Fibroblast of skin of back (primary cell): ENCODE measurements at regions not wholly inside any gene's neighbourhood (a gene's known extent, or its start where the extent isn't known, plus 50 kb on each side); places are given as distances from the start of the nearest gene placed in this dataset.

ENCODE experiments used
- DNase-seq: peaks from one replicate; pipeline ENCODE4 v3.0.0-alpha.2; 2013

DNA sequence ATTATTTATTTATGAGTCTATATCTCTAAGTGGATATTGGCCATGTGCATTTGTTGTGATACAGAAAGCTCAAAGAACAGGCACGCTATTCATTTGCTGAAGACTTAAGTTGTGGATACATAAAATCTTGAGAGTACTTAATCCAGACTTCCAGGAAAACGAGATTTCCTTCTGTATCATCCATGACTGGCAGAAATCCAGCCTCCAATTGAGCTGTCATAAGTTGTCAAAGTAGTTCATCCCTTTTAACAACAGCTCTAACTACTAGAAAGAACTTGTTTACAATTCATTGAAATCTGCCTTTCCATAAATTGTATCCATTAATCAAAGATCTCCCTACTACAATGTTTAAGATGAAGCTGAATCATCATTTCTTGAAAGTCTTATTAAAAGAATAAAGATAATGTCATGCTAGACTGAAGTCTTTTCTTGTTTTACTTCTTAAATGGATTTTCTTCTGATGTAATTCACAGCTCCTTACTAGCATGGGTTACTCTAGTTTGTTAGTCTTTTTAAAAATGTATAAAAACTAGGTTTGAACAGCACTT is 447.3 kb upstream of the CITED2 start:
- DNase-seq = no peak

DNA sequence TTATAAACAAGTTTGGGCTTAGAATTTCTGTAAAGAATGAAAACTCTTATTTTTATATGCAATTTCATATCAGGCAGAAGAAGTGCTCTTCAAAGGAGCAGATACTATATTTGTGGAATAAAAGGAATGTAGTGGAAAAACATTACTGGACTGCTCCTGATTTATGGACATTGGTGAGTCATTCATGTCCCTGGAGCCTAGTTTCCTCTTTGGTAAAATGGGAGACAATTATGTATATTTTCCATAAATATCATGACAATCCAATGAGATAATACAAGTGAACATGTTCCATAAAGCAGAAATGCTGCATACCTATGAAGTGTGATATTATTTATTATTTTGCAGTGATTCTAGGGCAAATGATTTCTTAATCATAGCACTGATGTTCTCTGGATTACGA is 445.8 kb upstream of the CITED2 start:
- peak; percentile 96 for DNase-seq

DNA sequence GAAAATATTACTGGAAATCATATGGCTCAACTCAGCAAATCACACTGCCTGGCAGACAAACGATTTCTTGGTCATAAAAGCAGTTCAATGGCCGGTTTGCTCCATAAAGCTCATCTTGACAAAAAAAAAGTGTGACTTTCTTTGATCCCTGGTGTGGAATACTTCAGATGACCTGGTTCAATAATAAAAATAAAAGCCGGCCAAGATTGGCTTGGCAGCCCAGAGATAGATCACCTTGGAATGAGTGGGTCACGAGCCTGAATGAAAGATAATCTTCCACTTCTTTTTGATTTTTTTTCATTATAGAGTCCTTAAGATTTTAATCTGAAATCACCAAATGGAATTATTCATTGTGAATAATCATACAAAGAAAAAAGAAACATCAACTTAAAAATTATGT is 445.3 kb upstream of the CITED2 start:
- DNase-seq = no peak

DNA sequence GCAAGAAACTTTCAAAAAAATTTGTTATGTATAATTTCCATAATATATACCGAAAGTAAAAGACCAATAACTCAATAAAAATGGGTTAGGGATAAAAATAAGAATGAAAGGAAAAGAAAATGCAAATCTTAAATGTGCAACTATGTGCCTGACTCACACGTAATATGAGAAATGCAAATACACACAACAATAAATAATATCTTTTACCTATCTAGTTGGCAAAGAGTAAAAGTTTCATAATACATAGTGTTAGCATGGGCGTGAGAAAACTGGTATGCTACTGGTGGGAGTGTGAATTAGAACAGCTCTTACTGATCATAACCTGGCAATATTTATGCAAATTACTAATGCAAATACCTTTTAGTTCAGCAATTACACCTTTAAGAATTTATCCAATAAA is 438.5 kb upstream of the CITED2 start:
- no peak for DNase-seq

DNA sequence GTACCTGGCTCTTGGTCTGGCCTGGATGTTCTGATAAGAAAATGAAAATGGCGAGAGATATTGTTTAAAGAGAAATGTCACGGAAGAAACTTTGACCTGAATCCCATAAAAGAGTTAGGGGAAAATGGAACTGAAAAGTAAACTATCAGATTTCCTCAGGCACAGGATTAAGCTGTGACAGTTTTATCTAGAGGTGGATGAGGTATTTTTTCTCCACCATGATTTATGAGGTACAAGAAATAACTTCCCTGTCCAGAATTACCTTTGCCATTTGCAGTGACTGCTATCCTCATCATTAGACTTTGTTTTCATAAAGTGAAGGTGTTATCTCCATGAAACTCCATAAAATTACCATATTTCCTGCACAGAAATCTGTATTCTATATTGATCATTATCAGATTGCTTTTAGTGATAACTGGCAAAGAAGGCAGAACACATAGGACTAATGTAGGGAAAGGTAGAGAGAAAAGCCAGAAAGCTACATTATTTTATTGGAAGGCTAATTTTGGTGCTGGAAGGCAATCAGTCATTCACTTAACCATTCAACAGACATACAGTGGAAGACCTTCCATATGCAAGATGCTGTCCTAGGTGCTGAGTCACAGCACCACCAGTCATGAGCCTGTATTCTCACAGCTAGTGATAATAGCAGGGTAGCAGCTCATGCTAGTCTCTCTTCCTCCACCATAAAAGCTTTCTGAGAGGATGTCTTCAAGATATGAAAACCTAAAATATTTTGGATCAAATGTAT is 427.3 kb upstream of the CITED2 start:
- DNase-seq = peak; percentile 42

DNA sequence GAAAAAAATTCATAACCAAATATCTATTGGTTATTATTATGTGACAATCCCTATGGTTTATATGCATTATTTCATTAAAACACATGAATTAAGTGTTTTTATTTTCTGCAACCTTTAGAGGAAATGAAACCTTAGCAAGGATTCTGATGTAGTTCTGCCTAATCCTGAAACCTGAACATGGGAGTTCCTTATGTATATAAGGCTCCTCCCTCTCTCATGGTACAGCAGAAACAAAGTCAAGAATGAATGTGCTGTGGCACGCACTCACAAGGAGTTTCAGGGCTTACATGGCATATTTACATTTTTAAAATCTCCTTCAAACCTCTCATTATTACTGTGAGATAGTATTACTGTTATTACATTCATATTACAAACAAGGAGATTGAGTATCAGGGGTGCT is 426.4 kb upstream of the CITED2 start:
- no peak for DNase-seq

DNA sequence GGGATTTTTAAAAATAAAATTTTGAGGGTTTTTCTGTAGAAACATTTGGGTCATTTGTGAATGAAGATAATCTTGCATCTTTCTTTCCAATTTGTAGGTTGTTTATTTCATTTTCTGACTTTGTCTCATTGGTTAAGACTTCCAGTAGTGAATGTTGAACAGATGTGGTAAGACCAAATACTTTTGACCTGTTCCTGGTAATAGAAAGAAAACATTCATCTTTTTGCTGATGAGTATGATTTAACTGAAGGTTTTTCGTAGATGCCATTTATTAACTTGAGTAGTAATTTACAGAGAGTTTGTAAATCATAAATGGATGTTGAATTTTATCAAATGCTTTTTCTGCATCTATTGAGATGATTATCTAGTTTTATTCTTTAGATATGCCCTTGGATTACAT is 416.1 kb upstream of the CITED2 start:
- no peak for DNase-seq

DNA sequence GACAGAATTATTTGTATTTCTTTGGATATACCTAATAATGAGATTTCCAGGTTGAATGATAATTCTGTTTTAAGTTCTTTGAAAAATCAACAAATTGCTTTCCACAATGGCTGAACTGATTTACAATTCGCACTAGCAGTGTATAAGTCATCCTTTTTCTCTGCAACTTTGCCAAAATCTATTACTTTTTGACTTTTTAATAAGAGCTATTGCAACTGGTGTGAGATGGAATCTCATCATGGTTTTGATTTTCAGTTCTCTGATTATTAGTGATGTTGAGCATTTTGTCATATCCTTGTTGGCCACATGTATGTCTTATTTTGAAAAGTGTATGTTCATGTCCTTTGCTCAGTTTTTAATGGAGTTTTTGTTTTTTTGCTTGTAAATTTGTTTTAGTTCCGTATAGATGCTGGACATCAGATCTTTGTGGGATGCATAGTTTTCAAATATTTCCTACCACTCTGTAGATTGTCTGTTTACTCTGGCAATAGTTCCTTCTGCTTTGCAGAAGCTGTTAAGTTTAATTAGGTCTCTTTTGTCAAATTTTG is 409.8 kb upstream of the CITED2 start:
- no peak for DNase-seq

DNA sequence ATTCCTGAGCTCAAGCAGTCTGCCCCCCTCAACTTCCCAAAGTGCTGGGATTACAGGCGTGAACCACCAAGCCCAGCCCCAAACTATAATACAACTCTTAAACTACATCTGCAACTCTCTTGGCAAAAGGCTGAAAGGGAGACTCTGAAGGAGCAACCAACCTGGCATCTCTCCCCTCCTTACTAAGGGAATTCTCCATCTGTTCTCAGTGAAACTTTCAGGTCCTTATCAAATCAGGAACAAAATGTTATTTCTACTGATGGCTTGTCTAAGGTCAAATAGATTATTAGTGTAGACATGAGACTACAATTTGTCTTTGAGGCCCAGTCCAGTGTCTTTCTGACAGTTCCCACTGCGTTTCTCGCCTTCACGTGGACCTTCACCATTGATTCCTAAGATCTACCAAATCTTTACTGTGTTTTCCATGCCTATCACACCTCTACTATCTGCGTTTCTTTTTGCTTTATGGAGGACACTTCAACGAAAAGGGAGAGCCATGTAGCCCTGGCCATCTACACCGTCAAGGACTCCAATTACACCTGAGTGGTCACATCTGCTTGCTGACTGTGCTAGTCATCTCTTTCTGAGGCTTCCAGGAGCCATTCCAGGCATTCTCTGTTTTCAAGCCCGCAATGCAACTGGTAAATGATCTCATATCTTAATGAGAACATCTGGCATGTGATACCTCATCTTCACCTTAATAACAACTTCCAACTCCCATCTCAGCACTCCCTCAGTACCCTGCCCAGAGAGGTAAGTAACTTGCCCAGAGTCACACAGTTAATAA is 405.7 kb upstream of the CITED2 start:
- no peak for DNase-seq

DNA sequence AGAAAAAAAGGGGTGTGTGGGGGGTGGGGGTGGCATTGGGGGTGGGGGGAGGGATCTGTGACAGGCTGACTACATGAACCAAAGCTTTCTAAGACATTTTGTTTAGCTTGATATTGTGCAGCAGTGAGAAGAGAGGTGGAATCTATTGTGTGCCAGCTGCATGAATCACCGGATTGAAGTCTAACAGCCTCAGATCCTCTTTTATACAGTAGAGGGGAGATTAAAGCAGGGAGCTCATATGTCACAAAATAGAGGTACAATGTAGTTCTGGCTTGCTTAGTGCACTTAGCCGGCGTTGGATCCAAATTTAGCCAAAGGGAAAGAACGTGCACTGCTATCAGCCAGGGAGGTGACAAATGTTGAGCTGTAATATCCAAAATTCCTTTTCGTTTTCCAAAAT is 404.2 kb upstream of the CITED2 start:
- DNase-seq = peak; percentile 44

DNA sequence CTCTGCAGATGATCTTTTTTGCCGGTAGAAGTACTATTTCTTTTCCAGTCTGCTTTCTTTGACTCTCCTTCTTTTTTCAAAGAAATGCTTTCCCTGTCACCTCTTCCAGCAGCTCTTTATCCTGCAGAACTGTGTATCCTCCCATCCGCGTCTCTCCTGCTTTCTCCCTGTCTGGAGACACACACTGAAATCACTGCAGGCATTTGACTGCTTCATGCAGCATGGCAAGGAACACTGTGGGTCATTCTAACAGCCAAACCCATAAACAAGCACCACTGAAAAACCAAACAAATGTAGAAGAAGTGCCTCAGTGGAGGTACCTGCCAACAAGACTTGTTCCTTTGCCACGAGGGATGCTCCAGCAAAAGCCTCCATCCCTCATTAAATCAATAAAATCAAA is 403.7 kb upstream of the CITED2 start:
- DNase-seq = no peak

DNA sequence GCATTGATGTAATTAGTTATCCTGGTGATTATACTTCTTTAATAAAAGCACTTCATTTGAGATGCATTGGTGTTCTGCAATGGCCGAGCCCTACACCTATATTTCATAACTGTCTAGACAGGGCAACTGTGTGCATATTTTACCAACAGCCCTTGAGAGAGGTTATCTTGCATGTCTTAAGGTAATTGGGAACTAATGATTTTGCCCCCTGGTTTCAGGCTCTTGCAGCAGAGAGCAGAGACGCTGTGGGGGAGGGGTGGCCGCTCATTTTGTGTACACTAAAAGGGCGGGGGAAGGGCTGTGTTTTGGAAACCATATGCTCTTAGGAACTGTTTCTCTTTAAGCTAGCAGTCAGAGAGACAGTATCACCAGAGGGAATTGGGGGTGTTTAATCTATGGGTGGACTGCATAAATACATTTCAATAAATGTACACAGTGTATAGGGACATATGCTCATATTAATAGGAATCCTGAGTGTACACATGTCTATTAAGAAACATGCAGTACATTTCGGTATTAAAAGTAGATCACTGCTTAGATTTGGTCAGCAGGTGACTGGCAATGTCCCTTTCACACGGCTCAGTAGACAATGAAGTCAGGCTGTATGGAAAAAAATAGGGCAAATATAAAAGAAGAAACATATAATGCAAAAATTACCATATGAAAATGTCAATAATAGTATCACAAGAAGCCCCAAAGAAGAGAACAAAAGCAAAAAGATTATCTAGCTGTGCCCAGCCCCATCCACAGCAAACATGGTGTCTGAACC is 402.9 kb upstream of the CITED2 start:
- no peak for DNase-seq

DNA sequence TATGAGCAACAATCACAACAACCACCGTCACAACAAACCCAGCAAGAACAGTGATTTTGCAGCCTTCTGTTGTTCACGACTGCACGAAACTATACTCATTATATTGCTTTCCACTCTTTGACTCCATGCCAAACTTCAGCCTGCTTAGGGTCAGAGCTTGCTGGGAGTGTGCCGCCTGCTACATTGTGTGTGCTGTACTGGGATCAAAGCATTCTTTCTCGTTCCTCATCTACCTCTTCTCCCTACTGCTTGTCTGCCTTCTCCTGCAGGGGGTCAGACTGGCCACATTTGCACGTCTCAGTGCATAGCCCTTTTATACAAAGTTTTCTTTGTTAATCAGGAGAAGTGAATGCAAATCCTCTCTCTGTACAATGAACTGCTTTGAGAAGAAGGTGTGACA is 401.6 kb upstream of the CITED2 start:
- DNase-seq = no peak

DNA sequence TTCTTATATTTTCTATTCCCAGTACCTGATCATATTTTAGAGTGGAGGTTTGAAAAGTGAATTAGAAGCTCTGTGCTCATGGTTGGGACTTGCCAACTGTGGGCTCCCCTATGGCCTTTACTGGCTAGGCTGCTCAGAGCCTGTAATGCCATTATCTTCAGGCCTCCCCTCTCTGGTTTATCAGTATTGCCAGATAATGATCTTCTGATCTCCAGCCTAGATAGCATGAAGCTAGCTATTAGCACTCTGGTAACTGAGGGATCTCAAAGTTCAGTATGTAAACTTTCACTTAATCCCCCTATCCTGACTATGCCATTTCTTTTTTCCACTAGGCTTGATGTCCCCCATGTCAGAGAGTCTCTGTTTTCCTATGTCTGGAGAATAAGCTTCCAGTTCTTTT is 393.7 kb upstream of the CITED2 start:
- no peak for DNase-seq

DNA sequence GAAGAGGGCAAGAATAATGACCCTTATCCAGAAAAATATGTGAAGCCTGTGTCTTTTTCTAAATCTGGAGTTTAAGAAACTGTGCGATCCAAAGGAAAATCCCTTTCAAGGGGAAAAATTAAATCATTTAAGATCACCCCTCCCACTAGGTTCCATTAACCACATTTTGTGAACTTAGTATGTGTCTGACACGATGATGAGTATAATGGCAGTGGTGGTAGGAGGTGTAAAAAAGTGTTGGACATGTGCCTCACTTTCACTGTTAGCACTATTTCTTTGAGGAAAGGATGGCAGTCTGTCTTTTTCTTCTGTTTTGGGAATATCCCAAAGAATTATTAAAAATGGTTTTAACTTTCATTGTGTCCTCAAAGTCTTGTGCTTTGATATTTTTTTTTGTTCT is 392.3 kb upstream of the CITED2 start:
- no peak for DNase-seq

DNA sequence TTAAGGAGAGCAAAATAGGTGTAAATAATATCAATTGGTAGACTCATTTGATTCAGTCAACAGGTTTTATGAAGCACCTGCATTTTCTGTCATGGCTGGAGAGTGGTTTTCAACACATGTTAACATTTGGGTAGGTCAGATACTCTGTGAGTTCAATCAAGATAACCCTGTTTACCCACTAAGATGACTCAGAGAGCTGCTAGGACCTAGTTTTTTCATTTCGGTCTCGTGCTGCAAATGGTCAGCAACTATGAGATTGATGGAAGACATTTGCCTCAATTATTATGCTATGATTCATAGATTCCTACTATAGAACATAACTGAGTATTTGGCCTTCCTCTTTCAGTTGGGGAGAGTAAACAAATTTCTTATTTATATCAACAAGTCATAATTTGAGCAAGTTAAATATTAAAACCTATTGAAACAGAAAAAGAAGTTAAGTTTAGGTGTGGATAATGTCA is 391.4 kb upstream of the CITED2 start:
- peak; percentile 67 for DNase-seq

DNA sequence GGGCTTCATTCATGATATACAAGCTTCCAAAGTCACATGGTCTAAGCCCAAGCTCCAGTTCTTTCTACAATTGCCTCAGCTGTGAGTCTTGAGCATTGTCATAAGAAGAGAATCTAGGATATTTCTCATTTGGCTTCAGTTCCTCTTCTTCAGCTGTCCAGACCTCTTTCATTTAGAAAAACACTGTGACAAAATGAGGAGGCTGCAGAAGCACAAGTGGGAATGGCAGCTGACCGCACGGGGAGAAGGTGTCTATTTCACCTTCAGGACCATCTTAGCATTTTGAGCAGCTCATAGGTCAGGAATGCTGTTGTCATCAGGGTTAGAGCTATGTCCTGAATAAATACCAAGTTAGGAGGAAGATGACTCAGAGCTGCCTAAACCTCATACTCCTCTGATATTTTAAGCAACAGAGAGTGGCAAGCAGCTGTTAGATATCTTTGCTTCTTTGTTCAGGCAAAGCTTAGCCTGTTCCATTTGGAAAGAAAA is 390.1 kb upstream of the CITED2 start:
- peak; percentile 99 for DNase-seq

DNA sequence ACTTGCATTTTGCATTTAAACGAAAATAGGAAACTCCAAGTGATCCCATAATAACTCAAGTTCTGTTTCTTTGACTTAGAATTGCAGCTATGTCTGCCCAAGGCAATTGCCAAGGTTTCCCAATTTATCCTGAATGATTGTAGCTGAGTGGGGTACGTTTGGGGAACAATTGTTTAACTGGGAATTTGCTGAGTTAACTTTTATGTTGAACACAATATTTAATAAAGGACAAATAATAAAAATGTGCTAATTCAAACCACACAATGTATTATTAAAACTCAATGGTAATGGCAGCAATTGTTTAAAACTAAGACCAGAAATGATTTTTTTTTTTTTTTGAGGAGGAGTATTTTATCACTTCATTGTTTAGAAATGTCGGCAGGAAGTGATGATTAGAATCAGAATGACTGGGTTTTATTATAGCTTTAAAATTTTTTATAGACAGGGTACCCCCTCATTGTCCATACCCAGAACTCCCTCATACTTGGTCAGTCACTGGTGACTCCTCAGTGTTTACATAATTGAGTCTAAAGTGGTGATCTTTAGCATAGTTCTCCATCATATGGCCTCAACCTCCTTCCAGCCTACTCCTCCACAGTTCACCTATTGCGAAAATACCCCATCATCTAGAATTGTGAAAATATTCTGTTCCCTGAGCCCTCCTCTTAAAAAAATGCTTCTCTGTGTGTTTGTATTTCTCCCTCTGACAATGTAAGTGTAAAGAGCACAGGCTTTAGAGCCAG is 389.2 kb upstream of the CITED2 start:
- DNase-seq = no peak

DNA sequence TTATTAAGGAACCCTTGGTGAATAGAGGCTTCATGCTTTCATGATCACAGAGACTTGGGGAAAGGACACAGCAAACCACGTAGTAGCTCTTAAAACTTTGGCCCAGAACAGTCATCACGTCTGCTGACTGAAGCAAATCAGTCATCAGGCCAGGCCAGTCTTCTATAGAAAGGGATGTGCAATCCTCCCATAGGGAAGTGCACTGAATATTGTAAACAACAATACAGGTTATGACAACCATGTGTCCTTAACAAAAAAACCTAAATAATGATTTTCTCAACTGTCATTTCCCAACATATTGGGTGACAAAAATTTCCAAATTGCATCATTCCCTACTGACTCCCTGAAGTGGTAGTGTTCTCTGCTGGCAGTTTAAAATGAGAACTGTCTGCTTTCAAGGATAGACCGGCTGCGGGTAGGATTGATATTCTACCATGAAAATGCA is 388.2 kb upstream of the CITED2 start:
- no peak for DNase-seq

DNA sequence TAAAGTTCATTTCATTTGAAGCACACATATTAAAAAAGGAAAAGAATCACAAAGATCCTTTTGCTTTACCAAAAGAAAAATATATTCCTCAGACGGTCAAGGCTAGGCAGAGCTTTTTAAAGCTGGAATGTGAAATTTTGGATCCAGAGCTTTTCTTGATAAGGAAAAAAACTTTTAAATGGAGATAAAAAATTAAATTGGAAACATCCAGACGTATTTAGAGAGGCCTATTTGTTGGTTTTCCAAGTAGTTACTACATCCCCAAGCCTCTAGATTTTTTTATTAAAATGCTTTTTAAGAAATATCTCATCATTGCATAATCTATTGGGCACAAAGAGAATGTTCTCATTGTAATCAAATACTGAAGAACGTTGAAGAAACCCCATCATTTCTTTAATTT is 385.7 kb upstream of the CITED2 start:
- no peak for DNase-seq

DNA sequence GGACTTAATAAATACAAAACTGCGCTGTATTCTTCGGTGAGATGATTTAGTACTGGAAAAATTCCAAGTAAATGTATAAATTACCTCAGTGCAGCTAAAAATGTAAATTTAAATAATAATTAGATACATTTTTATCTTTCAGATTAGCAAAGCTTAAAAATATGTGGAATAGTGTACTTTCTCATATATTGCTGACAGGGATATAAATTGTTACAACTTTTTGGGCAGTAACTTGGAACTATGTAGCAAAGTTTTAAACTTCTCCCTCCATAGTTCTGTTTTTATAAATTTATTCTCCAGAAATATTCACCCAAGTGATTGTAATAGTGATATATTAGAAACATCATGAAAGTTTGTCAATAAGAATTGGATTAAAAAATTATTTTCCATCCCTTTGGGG is 384.6 kb upstream of the CITED2 start:
- no peak for DNase-seq

DNA sequence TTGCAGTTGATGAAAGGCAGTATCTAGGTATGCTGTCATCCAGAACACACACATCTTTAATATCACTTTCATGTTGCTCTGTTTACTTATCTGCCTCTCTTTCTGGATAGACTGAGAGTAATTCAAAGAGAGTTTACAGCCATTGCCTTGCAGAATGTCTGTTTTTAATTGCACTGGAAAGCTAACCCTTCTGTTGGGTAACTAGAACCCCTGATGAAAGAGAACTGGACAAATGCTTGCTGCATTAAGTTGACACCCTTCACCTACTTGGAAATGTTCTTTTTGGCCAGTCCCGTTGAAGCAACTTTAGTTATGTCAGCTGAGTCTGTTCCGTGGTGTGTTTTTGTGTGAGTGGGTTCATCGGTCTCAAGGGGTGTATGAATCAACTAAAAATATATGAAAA is 383.8 kb upstream of the CITED2 start:
- DNase-seq = no peak
